Keratinocyte (primary cell): ENCODE measurements at regions not wholly inside any gene's neighbourhood (a gene's known extent, or its start where the extent isn't known, plus 50 kb on each side); places are given as distances from the start of the nearest gene placed in this dataset.

Experiments used
- EZH2 ChIP-seq: IDR thresholded peaks from one replicate; pipeline ENCODE4 v1.6.1; 2012; ENCODE audit warnings: inconsistent platforms, mild to moderate bottlenecking, low read length, moderate library complexity
- TF ChIP-seq, protein P1 (sequence below), 3 experiments: IDR thresholded peaks in 1 of 3; conservative IDR thresholded peaks in 1 of 3; optimal IDR thresholded peaks in 1 of 3; 2 replicates in 2 of 3; 3 replicates in 1 of 3; pipeline versions ENCODE3 to v1.5.1; 2011; ENCODE audit warnings: low read length in 3 of 3, mild to moderate bottlenecking in 3 of 3, moderate library complexity in 2 of 3, control low read depth in 1 of 3, inconsistent platforms in 1 of 3; ENCODE audit not compliant: insufficient read depth in 2 of 3; ENCODE audit errors: extremely low read depth in 1 of 3

DNA sequence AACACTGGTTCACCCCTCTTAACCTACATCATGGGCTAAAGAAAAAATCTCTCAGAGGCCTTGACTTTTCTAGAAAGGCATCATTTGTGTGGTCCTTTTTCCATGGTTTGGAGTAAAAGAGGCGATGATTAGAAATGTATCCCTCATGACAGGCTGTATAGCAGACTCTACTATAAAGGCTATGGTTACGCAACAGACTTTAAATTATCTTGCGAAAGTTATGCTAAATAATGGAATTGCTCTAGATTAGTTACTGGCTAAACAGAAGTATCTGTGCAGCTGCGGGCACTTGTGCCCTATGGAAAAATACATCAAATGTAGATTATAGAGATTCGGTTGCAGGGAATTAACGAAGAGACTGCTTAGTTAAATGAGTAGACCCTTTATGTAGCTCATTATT lies 101.6 kb downstream of the TMEM47 start:
- TF ChIP-seq, protein P1, sequence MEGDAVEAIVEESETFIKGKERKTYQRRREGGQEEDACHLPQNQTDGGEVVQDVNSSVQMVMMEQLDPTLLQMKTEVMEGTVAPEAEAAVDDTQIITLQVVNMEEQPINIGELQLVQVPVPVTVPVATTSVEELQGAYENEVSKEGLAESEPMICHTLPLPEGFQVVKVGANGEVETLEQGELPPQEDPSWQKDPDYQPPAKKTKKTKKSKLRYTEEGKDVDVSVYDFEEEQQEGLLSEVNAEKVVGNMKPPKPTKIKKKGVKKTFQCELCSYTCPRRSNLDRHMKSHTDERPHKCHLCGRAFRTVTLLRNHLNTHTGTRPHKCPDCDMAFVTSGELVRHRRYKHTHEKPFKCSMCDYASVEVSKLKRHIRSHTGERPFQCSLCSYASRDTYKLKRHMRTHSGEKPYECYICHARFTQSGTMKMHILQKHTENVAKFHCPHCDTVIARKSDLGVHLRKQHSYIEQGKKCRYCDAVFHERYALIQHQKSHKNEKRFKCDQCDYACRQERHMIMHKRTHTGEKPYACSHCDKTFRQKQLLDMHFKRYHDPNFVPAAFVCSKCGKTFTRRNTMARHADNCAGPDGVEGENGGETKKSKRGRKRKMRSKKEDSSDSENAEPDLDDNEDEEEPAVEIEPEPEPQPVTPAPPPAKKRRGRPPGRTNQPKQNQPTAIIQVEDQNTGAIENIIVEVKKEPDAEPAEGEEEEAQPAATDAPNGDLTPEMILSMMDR (optimal IDR thresholded peaks at IDR 0.05 in 1 of 3, IDR thresholded peaks at IDR 0.05 in 1 of 3, conservative IDR thresholded peaks at IDR 0.05 in 1 of 3; ENCODE audit: extremely low read depth in 1 of 3, insufficient read depth in 2 of 3, low read length in 3 of 3), result no peak
- no peak for TF ChIP-seq EZH2
